BLaER1 (cell line): ENCODE measurements at regions not wholly inside any gene's neighbourhood (a gene's known extent, or its start where the extent isn't known, plus 50 kb on each side); places are given as distances from the start of the nearest gene placed in this dataset.

Source experiments
- H3K27ac ChIP-seq: shearing (Covaris generic); formaldehyde crosslinking; 2 replicates; pipeline ENCODE4 v1.8.1; 2022
- H3K27me3 ChIP-seq: shearing (Covaris generic); formaldehyde crosslinking; 2 replicates; pipeline ENCODE4 v1.8.1; 2022
- H3K36me3 ChIP-seq: shearing (Covaris generic); formaldehyde crosslinking; 2 replicates; pipeline ENCODE4 v1.8.1; 2022
- H3K4me1 ChIP-seq: shearing (Covaris generic); formaldehyde crosslinking; 2 replicates; pipeline ENCODE4 v1.8.1; 2022
- H3K4me2 ChIP-seq: shearing (Covaris generic); formaldehyde crosslinking; 2 replicates; pipeline ENCODE4 v1.8.1; 2022
- H3K4me3 ChIP-seq: shearing (Covaris generic); formaldehyde crosslinking; 2 replicates; pipeline ENCODE4 v1.8.1; 2022
- H3K9ac ChIP-seq: shearing (Covaris generic); formaldehyde crosslinking; 2 replicates; pipeline ENCODE4 v1.8.1; 2022
- H3K9me3 ChIP-seq: shearing (Covaris generic); formaldehyde crosslinking; 2 replicates; pipeline ENCODE4 v1.8.1; 2022
- H4K20me1 ChIP-seq: shearing (Covaris generic); formaldehyde crosslinking; 2 replicates; pipeline ENCODE4 v1.8.1; 2022
- Cebpa-rat ChIP-seq: shearing (Covaris generic); IDR thresholded peaks from 2 replicates; pipeline ENCODE4 v1.8.1; 2022

- TF ChIP-seq Cebpa-rat = no peak
- Histone ChIP-seq H3K27me3 (no peaks in the 10 kb centered on the region), H3K9me3 (no peaks in the 10 kb centered on the region), H3K9ac (no peak overlapping the region), H3K27ac (no peak overlapping the region), H3K4me3 (no peak overlapping the region), H3K4me2 (no peak overlapping the region), H4K20me1 (no peaks in the 10 kb centered on the region), H3K4me1 (no peaks in the 10 kb centered on the region), H3K36me3 (no peaks in the 10 kb centered on the region)
These were observed 1212.1 kb upstream of the CITED2 start for GRCh38 chr6:140586426-140587061.

DNA sequence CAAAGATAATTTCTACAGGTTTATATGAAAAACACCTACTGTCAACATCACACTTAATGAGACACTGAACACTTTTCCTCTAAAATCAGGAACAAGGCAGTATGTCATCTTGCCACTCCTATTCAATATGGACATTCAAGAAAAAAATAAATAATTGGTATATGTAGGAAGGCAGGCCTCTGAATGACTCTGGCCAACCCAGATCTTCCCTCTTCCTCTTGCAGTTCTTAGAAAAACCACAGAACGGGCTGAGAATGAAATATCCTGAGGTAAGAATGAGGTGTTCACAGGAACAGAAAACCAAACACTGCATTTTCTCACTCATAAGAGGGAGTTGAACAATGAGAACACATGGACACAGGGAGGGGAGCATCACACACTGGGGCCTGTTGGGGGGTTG is 1207.2 kb upstream of the CITED2 start:
- Histone ChIP-seq H4K20me1 (no peaks in the 10 kb centered on the region), H3K4me3 (no peak overlapping the region), H3K9ac (no peak overlapping the region), H3K4me1 (no peaks in the 10 kb centered on the region), H3K9me3 (no peaks in the 10 kb centered on the region), H3K27me3 (no peaks in the 10 kb centered on the region), H3K27ac (no peak overlapping the region), H3K4me2 (no peak overlapping the region), H3K36me3 (no peaks in the 10 kb centered on the region)
- TF ChIP-seq Cebpa-rat = no peak

GRCh38 chr6:140579918-140580317 is 1205.5 kb upstream of the CITED2 start:
- Histone ChIP-seq H3K27me3 (no peaks in the 10 kb centered on the region), H3K4me3 (no peak overlapping the region), H3K27ac (no peak overlapping the region), H3K4me1 (no peaks in the 10 kb centered on the region), H4K20me1 (no peaks in the 10 kb centered on the region), H3K9me3 (no peaks in the 10 kb centered on the region), H3K36me3 (no peaks in the 10 kb centered on the region), H3K4me2 (no peak overlapping the region), H3K9ac (no peak overlapping the region)
- no peak for TF ChIP-seq Cebpa-rat

DNA sequence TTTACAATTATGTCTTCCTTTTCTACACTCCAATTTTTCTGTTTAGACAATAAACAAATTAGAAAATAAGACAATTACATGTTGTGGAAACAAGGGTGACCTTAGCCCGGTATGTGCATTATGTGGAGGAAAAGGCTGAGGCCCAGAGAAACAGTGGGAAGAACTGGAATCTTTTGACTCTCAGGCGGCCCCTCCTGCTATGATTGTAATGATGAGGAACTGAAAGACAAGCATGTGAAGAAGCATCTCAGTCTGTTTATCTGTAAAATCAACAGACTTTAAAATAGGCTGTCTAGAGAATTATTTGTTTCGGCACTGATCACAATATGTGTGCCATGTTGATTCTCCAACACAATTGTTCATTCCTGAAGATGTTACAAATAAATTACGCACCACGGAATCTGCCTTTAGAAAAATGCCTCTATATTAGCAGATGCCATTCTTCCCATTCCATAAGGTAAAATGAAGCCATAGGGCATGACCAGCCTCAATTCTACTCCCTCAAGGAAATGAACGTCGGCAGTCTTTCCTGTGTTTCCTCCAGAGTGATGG is 1201.6 kb upstream of the CITED2 start:
- no peak for TF ChIP-seq Cebpa-rat
- Histone ChIP-seq H4K20me1 (no peaks in the 10 kb centered on the region), H3K27me3 (no peaks in the 10 kb centered on the region), H3K9ac (no peak overlapping the region), H3K4me2 (no peak overlapping the region), H3K4me1 (peaks cover 7% of the 10 kb centered on the region), H3K4me3 (no peak overlapping the region), H3K9me3 (no peaks in the 10 kb centered on the region), H3K27ac (no peak overlapping the region), H3K36me3 (no peaks in the 10 kb centered on the region)

DNA sequence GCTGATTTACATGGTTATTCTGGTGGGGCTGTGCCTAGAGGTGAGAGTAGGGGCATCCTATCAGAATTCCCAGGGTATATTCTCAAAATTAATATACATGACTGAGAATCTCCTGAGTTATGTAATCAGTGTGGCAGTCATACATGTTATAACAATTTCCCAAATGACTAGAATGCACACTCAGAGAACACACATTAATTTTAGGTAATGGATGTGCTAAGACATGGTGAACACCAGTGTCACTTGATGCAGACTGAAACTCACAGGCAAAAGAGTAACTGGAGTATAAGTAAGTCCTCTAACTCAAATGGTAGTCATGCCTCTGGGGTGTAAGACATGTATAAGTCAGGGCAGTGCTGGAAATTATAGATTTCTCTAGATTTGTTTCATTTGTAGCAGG is 1198.4 kb upstream of the CITED2 start:
- H4K20me1 ChIP-seq = no peaks in the 10 kb centered on the region
- H3K36me3 ChIP-seq = no peaks in the 10 kb centered on the region
- H3K9me3 ChIP-seq = no peaks in the 10 kb centered on the region
- no peak for TF ChIP-seq Cebpa-rat
- H3K9ac ChIP-seq = no peak overlapping the region
- no peak overlapping the region for H3K4me3 ChIP-seq
- H3K27ac ChIP-seq = no peak overlapping the region
- H3K27me3 ChIP-seq = no peaks in the 10 kb centered on the region
- H3K4me2 ChIP-seq = no peak overlapping the region
- H3K4me1 ChIP-seq = peaks cover 7% of the 10 kb centered on the region

- Histone ChIP-seq H3K4me2 (peak overlapping the region; percentile 14; the same call in 1 of the 2 replicates), H3K9ac (no peak overlapping the region), H3K36me3 (no peaks in the 10 kb centered on the region), H4K20me1 (no peaks in the 10 kb centered on the region), H3K4me3 (no peak overlapping the region), H3K9me3 (no peaks in the 10 kb centered on the region), H3K4me1 (peaks cover 7% of the 10 kb centered on the region), H3K27me3 (no peaks in the 10 kb centered on the region), H3K27ac (no peak overlapping the region)
- TF ChIP-seq Cebpa-rat = no peak
These were observed 1197.7 kb upstream of the CITED2 start for GRCh38 chr6:140572129-140572528.

- no peaks in the 10 kb centered on the region for H3K36me3 ChIP-seq
- H3K4me1 ChIP-seq = peaks cover 7% of the 10 kb centered on the region
- H3K4me3 ChIP-seq = no peak overlapping the region
- H3K27me3 ChIP-seq = no peaks in the 10 kb centered on the region
- no peak overlapping the region for H3K9ac ChIP-seq
- TF ChIP-seq Cebpa-rat = no peak
- H3K27ac ChIP-seq = no peak overlapping the region
- no peak overlapping the region for H3K4me2 ChIP-seq
- H3K9me3 ChIP-seq = no peaks in the 10 kb centered on the region
- H4K20me1 ChIP-seq = no peaks in the 10 kb centered on the region
These were observed 1196.7 kb upstream of the CITED2 start for GRCh38 chr6:140571145-140571544.

DNA sequence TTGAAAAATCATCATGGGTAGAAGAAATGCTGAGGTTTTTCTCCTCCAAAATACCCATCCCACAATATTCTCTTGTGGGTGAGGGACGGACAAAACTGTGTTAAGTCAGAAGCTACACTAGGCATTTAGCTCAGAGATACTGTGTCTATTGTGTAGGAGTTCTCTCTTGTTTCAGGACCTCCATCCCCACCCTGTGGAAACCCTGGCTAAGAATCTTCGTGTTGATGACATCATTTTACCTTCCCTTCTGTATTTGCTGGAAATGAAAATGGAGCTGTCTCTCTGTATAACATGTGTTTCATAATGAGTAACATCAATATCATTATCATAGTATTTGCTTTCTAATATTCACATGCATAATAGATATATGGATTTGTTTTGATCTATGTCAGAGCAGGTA is 1193.0 kb upstream of the CITED2 start:
- no peaks in the 10 kb centered on the region for H3K27me3 ChIP-seq
- no peaks in the 10 kb centered on the region for H3K9me3 ChIP-seq
- H3K4me3 ChIP-seq = no peak overlapping the region
- H3K27ac ChIP-seq = no peak overlapping the region
- H4K20me1 ChIP-seq = no peaks in the 10 kb centered on the region
- no peak for TF ChIP-seq Cebpa-rat
- no peak overlapping the region for H3K9ac ChIP-seq
- peaks cover 6% of the 10 kb centered on the region for H3K4me1 ChIP-seq
- H3K36me3 ChIP-seq = no peaks in the 10 kb centered on the region
- no peak overlapping the region for H3K4me2 ChIP-seq

- no peak overlapping the region for H3K27ac ChIP-seq
- no peaks in the 10 kb centered on the region for H3K27me3 ChIP-seq
- no peak for TF ChIP-seq Cebpa-rat
- no peaks in the 10 kb centered on the region for H3K9me3 ChIP-seq
- H3K4me2 ChIP-seq = no peak overlapping the region
- no peaks in the 10 kb centered on the region for H3K36me3 ChIP-seq
- peaks cover under 1% of the 10 kb centered on the region; the same call in 1 of the 2 replicates for H3K4me1 ChIP-seq
- no peak overlapping the region for H3K9ac ChIP-seq
- H4K20me1 ChIP-seq = no peaks in the 10 kb centered on the region
- H3K4me3 ChIP-seq = no peak overlapping the region
These were observed 1192.4 kb upstream of the CITED2 start for GRCh38 chr6:140566781-140567277.

GRCh38 chr6:140563728-140564127 is 1189.3 kb upstream of the CITED2 start:
- Histone ChIP-seq H3K36me3 (no peaks in the 10 kb centered on the region), H3K27ac (no peak overlapping the region), H3K9ac (no peak overlapping the region), H3K9me3 (no peaks in the 10 kb centered on the region), H3K4me2 (no peak overlapping the region), H3K27me3 (no peaks in the 10 kb centered on the region), H3K4me3 (no peak overlapping the region), H4K20me1 (no peaks in the 10 kb centered on the region), H3K4me1 (no peaks in the 10 kb centered on the region)
- no peak for TF ChIP-seq Cebpa-rat
